Neuronal stem cell (in vitro differentiated cells): ENCODE measurements at regions not wholly inside any gene's neighbourhood (a gene's known extent, or its start where the extent isn't known, plus 50 kb on each side); places are given as distances from the start of the nearest gene placed in this dataset.

Experiments
- DNase-seq: peaks from one replicate; pipeline ENCODE4 v3.0.0-alpha.2; 2013; ENCODE audit warnings: low spot score
- H2AFZ ChIP-seq: one replicate; pipeline ENCODE4 v1.6.1; 2013; ENCODE audit warnings: mild to moderate bottlenecking, low read length, inconsistent platforms
- H2AK5ac ChIP-seq: 2 replicates; pipeline ENCODE4 v1.6.1; 2013; ENCODE audit warnings: low read depth, mild to moderate bottlenecking, inconsistent platforms, low read length, moderate library complexity, mixed read lengths
- H2BK120ac ChIP-seq: 2 replicates; pipeline ENCODE4 v1.6.1; 2013; ENCODE audit warnings: low read depth, mild to moderate bottlenecking, inconsistent platforms, low read length, moderate library complexity, mixed read lengths
- H2BK12ac ChIP-seq: one replicate; pipeline ENCODE4 v1.6.1; 2013; ENCODE audit warnings: low read length, inconsistent platforms
- H2BK15ac ChIP-seq: 2 replicates; pipeline ENCODE4 v1.6.1; 2013; ENCODE audit warnings: mild to moderate bottlenecking, low read length, inconsistent platforms, mixed read lengths
- H2BK5ac ChIP-seq: one replicate; pipeline ENCODE4 v1.6.1; 2013; ENCODE audit warnings: inconsistent platforms, mild to moderate bottlenecking, low read length, moderate library complexity
- H3K14ac ChIP-seq: one replicate; pipeline ENCODE4 v1.6.1; 2013; ENCODE audit warnings: low read length, inconsistent platforms
- H3K18ac ChIP-seq: 2 replicates; pipeline ENCODE4 v1.6.1; 2013; ENCODE audit warnings: low read length, inconsistent platforms
- H3K23ac ChIP-seq: 2 replicates; pipeline ENCODE4 v1.6.1; 2013; ENCODE audit warnings: low read depth, mild to moderate bottlenecking, mixed read lengths, low read length, inconsistent platforms; ENCODE audit not compliant: poor library complexity
- H3K27ac ChIP-seq: replicated peaks from 3 replicates; pipeline ENCODE4 v1.5.1; 2013; ENCODE audit warnings: low read length, inconsistent platforms
- H3K27me3 ChIP-seq, 3 experiments: 2 replicates each; pipeline ENCODE4 v1.6.1; 2013; ENCODE audit warnings: low read length in 3 of 3, mild to moderate bottlenecking in 2 of 3, inconsistent platforms in 1 of 3, low read depth in 1 of 3, mixed read lengths in 1 of 3, moderate library complexity in 1 of 3; ENCODE audit not compliant: control insufficient read depth in 3 of 3, insufficient read depth in 3 of 3
- H3K36me3 ChIP-seq, 2 donors: replicated peaks in 1 of 2; 2 replicates each; pipeline ENCODE4 v1.6.1; 2013; ENCODE audit warnings: low read length in 2 of 2; ENCODE audit not compliant: control insufficient read depth in 2 of 2, insufficient read depth in 2 of 2
- H3K4ac ChIP-seq: 2 replicates; pipeline ENCODE4 v1.6.1; 2013; ENCODE audit warnings: inconsistent platforms, mild to moderate bottlenecking, low read length, moderate library complexity
- H3K4me1 ChIP-seq, 2 donors: 1 replicate in 1 of 2; 2 replicates in 1 of 2; pipeline ENCODE4 v1.6.1; 2013; ENCODE audit warnings: low read length in 2 of 2, low read depth in 1 of 2; ENCODE audit not compliant: control insufficient read depth in 2 of 2, insufficient read depth in 1 of 2
- H3K4me2 ChIP-seq: one replicate; pipeline ENCODE4 v1.6.1; 2013; ENCODE audit warnings: mild to moderate bottlenecking, low read length, inconsistent platforms; ENCODE audit not compliant: insufficient read depth, poor library complexity, severe bottlenecking
- H3K4me3 ChIP-seq, 2 donors: 2 replicates each; pipeline ENCODE4 v1.5.1; 2013; ENCODE audit warnings: low read length in 2 of 2, mild to moderate bottlenecking in 2 of 2, inconsistent platforms in 1 of 2, moderate library complexity in 1 of 2
- H3K79me1 ChIP-seq: one replicate; pipeline ENCODE4 v1.6.1; 2013; ENCODE audit warnings: low read depth, mild to moderate bottlenecking, inconsistent platforms, low read length, moderate library complexity
- H3K9ac ChIP-seq: one replicate; pipeline ENCODE4 v1.6.1; 2013; ENCODE audit warnings: mild to moderate bottlenecking, low read depth, low read length, inconsistent platforms; ENCODE audit not compliant: poor library complexity
- H3K9me3 ChIP-seq, 2 donors: replicated peaks in 1 of 2; 2 replicates each; pipeline versions ENCODE3 to v1.6.1; 2013; ENCODE audit warnings: low read length in 2 of 2, mild to moderate bottlenecking in 2 of 2, inconsistent platforms in 1 of 2, low read depth in 1 of 2, mixed read lengths in 1 of 2, moderate library complexity in 1 of 2; ENCODE audit not compliant: control insufficient read depth in 2 of 2, insufficient read depth in 1 of 2
- H4K8ac ChIP-seq: one replicate; pipeline ENCODE4 v1.6.1; 2013; ENCODE audit warnings: low read depth, mild to moderate bottlenecking, inconsistent platforms, low read length, moderate library complexity
- H4K91ac ChIP-seq: one replicate; pipeline ENCODE4 v1.6.1; 2013; ENCODE audit warnings: low read length, low read depth, mild to moderate bottlenecking, inconsistent platforms; ENCODE audit not compliant: poor library complexity
- WGBS, 2 donors: extraction: QIAGEN DNeasy Blood & Tissue Kit; methylation state at CpG; one replicate each; pipeline ENCODE4 v1.1.7; 2013; ENCODE audit warnings: missing lambda C conversion rate in 2 of 2, mixed read lengths in 1 of 2; ENCODE audit not compliant: insufficient read length in 2 of 2, insufficient replicate concordance in 1 of 2; ENCODE audit errors: extremely low coverage in 2 of 2; 5-methylcytosine and 5-hydroxymethylcytosine counted together

- no peak overlapping the region for H3K23ac ChIP-seq
- no peak overlapping the region for H3K4me2 ChIP-seq
- peaks cover 2 to 4% of the 10 kb centered on the region in 2 donors for H3K4me1 ChIP-seq
- no peak overlapping the region for H3K4me3 ChIP-seq
- no peak overlapping the region for H4K91ac ChIP-seq
- H3K27me3 ChIP-seq, result no peaks in the 10 kb centered on the region
- no CpG with 5 or more reads among the region's 2 CpGs for WGBS, 2 donors
- H3K79me1 ChIP-seq, result no peaks in the 10 kb centered on the region
- H3K14ac ChIP-seq, result no peak overlapping the region
- no peaks in the 10 kb centered on the region for H3K9me3 ChIP-seq
- H2BK15ac ChIP-seq, result no peak overlapping the region
- no peaks in the 10 kb centered on the region for H3K36me3 ChIP-seq
- no peak overlapping the region for H2AFZ ChIP-seq
- H3K27ac ChIP-seq, result no peak overlapping the region
- H3K18ac ChIP-seq, result no peak overlapping the region
- H3K4ac ChIP-seq, result no peak overlapping the region
- no peak overlapping the region for H2BK12ac ChIP-seq
- H3K9ac ChIP-seq, result no peak overlapping the region
- H2AK5ac ChIP-seq, result no peak overlapping the region
- no peak for DNase-seq
- H4K8ac ChIP-seq, result no peak overlapping the region
- no peak overlapping the region for H2BK120ac ChIP-seq
- H2BK5ac ChIP-seq, result no peak overlapping the region
Measured at GRCh38 chrX:45952030-45952429, 593.2 kb downstream of the ZNF674 start.

GRCh38 chrX:45935408-45935807 is 609.8 kb downstream of the ZNF674 start:
- no peaks in the 10 kb centered on the region for H3K79me1 ChIP-seq
- no peak overlapping the region for H3K4me2 ChIP-seq
- no peak overlapping the region for H3K18ac ChIP-seq
- no peak overlapping the region for H2BK15ac ChIP-seq
- no peak overlapping the region for H3K14ac ChIP-seq
- H3K27me3 ChIP-seq, result no peaks in the 10 kb centered on the region
- H2BK12ac ChIP-seq, result no peak overlapping the region
- H2BK120ac ChIP-seq, result no peak overlapping the region
- no peak overlapping the region for H2AFZ ChIP-seq
- no peak overlapping the region for H3K23ac ChIP-seq
- H3K9me3 ChIP-seq, result no peaks in the 10 kb centered on the region
- H3K9ac ChIP-seq, result no peak overlapping the region
- H3K27ac ChIP-seq, result no peak overlapping the region
- no peak overlapping the region for H3K4me3 ChIP-seq
- no peaks in the 10 kb centered on the region for H3K4me1 ChIP-seq
- no peak overlapping the region for H4K91ac ChIP-seq
- H2BK5ac ChIP-seq, result no peak overlapping the region
- no peak for DNase-seq
- H3K4ac ChIP-seq, result no peak overlapping the region
- H4K8ac ChIP-seq, result no peak overlapping the region
- H2AK5ac ChIP-seq, result no peak overlapping the region
- no peaks in the 10 kb centered on the region for H3K36me3 ChIP-seq

GRCh38 chrX:45912316-45912715 is 632.9 kb downstream of the ZNF674 start:
- Histone ChIP-seq H3K4me1 (no peaks in the 10 kb centered on the region), H3K27ac (no peak overlapping the region), H3K4me2 (no peak overlapping the region), H2AK5ac (no peak overlapping the region), H4K91ac (no peak overlapping the region), H3K4ac (no peak overlapping the region), H2BK5ac (no peak overlapping the region), H2BK120ac (no peak overlapping the region), H3K36me3 (no peaks in the 10 kb centered on the region), H2BK12ac (no peak overlapping the region), H3K9ac (no peak overlapping the region), H2BK15ac (no peak overlapping the region), H3K9me3 (no peaks in the 10 kb centered on the region), H4K8ac (no peak overlapping the region), H3K23ac (no peak overlapping the region), H3K27me3 (no peaks in the 10 kb centered on the region), H3K4me3 (no peak overlapping the region), H3K18ac (no peak overlapping the region), H3K79me1 (no peaks in the 10 kb centered on the region), H2AFZ (no peak overlapping the region), H3K14ac (no peak overlapping the region)
- DNase-seq, result no peak
- WGBS, 2 donors, result no CpG with 5 or more reads among the region's 3 CpGs

GRCh38 chrX:45907786-45908185 is 637.4 kb downstream of the ZNF674 start:
- Histone ChIP-seq H2AK5ac (no peak overlapping the region), H4K91ac (no peak overlapping the region)

More at GRCh38 chrX:45907786-45908185, 637.4 kb downstream of the ZNF674 start:
- no peak overlapping the region for H3K27ac ChIP-seq
- DNase-seq, result no peak
- WGBS, 2 donors, result no CpG with 5 or more reads among the region's 1 CpG
- no peaks in the 10 kb centered on the region for H3K9me3 ChIP-seq
- no peak overlapping the region for H2AFZ ChIP-seq
- no peak overlapping the region for H3K14ac ChIP-seq
- H2BK15ac ChIP-seq, result no peak overlapping the region
- H3K4me3 ChIP-seq, result no peak overlapping the region
- no peak overlapping the region for H3K9ac ChIP-seq
- no peak overlapping the region for H3K4me2 ChIP-seq
- no peak overlapping the region for H2BK120ac ChIP-seq
- no peaks in the 10 kb centered on the region for H3K27me3 ChIP-seq
- no peak overlapping the region for H2BK5ac ChIP-seq
- no peak overlapping the region for H3K18ac ChIP-seq
- H3K4me1 ChIP-seq, result peaks cover 0 to 6% of the 10 kb centered on the region in 2 donors
- no peak overlapping the region for H3K4ac ChIP-seq
- H2BK12ac ChIP-seq, result no peak overlapping the region
- no peaks in the 10 kb centered on the region for H3K36me3 ChIP-seq
- H4K8ac ChIP-seq, result no peak overlapping the region
- H3K23ac ChIP-seq, result no peak overlapping the region
- no peaks in the 10 kb centered on the region for H3K79me1 ChIP-seq
